Immature natural killer cell (primary cell): ENCODE measurements at regions not wholly inside any gene's neighbourhood (a gene's known extent, or its start where the extent isn't known, plus 50 kb on each side); places are given as distances from the start of the nearest gene placed in this dataset.

Source experiments
- DNase-seq, 3 donors: peaks; one replicate each; pipeline ENCODE4 v3.0.0; 2022; ENCODE audit warnings: mixed read lengths in 1 of 3
- H3K27ac Mint-ChIP-seq, 6 donors: one replicate each; pipeline ENCODE4 v1.8.0; 2020; ENCODE audit warnings: mixed read lengths in 6 of 6, mild to moderate bottlenecking in 5 of 6, inconsistent platforms in 4 of 6, moderate library complexity in 3 of 6
- H3K27me3 Mint-ChIP-seq, 3 donors: one replicate each; pipeline ENCODE4 v1.8.0; 2020 to 2021; ENCODE audit warnings: low read depth in 3 of 3, mild to moderate bottlenecking in 3 of 3, mixed read lengths in 3 of 3, moderate library complexity in 3 of 3, inconsistent platforms in 1 of 3
- H3K36me3 Mint-ChIP-seq, 3 donors: one replicate each; pipeline ENCODE4 v1.8.0; 2020; ENCODE audit warnings: mixed read lengths in 3 of 3, inconsistent platforms in 2 of 3, mild to moderate bottlenecking in 2 of 3
- H3K4me1 Mint-ChIP-seq, 2 donors: one replicate each; pipeline ENCODE4 v1.8.0; 2020; ENCODE audit warnings: inconsistent platforms in 2 of 2, mild to moderate bottlenecking in 2 of 2, mixed read lengths in 2 of 2, moderate library complexity in 1 of 2
- H3K4me3 Mint-ChIP-seq, 5 donors: one replicate each; pipeline ENCODE4 v1.8.0; 2020; ENCODE audit warnings: mild to moderate bottlenecking in 5 of 5, mixed read lengths in 5 of 5, inconsistent platforms in 3 of 5, moderate library complexity in 3 of 5
- H3K9me3 Mint-ChIP-seq, 6 donors: one replicate each; pipeline ENCODE4 v1.8.0; 2020; ENCODE audit warnings: mild to moderate bottlenecking in 6 of 6, mixed read lengths in 6 of 6, inconsistent platforms in 4 of 6, moderate library complexity in 3 of 6

DNA sequence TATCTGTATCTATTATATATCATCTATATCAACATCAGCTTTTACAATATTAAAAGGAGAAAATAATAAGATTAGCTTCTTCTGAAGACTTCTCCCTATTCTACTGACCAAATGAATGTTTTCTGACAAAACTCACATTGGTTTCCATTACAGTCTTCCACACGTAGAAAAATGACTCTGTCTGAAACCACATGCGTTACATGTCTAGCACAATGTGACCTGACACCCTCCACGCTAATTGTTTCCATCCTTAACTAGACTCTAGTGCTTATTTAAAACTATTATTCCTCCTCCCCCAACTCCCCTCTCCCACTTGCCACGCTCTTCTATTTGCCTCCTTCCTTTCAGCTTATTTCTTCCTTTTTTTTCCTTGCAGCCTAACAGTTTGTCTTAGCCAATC is 172.1 kb downstream of the ADAMTS15 start:
- Mint-ChIP-seq H3K4me3 (no peak overlapping the region), H3K9me3 (no peaks in the 10 kb centered on the region), H3K36me3 (no peaks in the 10 kb centered on the region), H3K4me1 (no peaks in the 10 kb centered on the region), H3K27me3 (peaks cover 2 to 9% (median 2%) of the 10 kb centered on the region in 3 donors), H3K27ac (no peak overlapping the region)
- DNase-seq: no peak

DNA sequence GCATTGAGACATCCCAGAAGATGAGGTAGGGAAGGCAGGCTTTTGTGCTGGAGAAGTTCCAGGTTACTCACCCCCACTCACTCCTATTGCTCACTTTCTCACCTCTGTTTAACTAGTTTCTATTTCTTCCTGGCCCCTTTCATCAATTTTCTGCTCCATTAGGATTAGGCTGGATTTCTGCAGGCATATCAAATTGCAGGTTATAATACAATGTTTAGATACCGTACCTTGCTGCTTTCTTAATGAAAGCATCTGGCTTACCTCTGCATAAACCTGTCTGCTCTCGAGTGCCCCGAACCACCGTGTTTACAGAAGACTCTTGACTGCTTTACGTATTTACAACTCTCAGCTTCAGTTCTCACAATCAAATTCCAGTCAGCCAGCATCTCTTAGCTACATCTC is 173.7 kb downstream of the ADAMTS15 start:
- no peak overlapping the region for H3K4me3 Mint-ChIP-seq
- H3K4me1 Mint-ChIP-seq: no peaks in the 10 kb centered on the region
- no peaks in the 10 kb centered on the region for H3K9me3 Mint-ChIP-seq

GRCh38 chr11:130623670-130624668 is 175.5 kb downstream of the ADAMTS15 start:
- Mint-ChIP-seq H3K36me3 (no peaks in the 10 kb centered on the region), H3K4me3 (no peak overlapping the region), H3K27me3 (peaks cover 2 to 12% (median 2%) of the 10 kb centered on the region in 3 donors), H3K9me3 (no peaks in the 10 kb centered on the region), H3K4me1 (no peaks in the 10 kb centered on the region), H3K27ac (no peak overlapping the region)
- no peak for DNase-seq

More for the DNA sequence above, 173.7 kb downstream of the ADAMTS15 start:
- no peak for DNase-seq
- no peak overlapping the region for H3K27ac Mint-ChIP-seq
- no peaks in the 10 kb centered on the region for H3K36me3 Mint-ChIP-seq
- H3K27me3 Mint-ChIP-seq: peaks cover 2 to 9% (median 2%) of the 10 kb centered on the region in 3 donors

DNA sequence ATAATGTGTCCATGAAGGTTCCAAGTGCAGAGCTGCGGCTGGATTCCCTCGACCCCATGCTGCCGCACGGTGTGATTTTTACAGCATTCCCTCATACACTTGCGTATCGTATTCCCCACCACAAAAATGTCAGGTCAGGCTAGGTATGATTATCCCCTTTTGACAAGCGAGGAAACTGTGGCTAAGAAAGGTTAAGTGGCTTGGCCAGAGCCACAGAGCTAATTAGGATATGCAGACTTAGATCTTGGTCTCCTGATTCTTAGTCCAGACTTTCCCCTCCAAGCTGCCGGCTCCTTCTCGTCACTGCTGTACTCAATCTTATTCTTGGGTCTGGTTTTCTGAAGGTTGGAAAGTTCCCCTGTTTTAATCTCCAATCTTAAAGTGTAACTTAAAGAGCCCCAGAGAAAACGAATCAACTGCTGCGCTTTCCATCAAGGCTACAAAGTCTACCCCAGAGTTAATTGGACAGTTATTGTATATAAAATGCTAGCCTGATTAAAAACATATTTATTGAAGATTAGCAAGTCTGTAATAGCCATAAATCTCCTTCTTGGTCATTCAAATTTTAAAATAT is 176.6 kb downstream of the ADAMTS15 start:
- Mint-ChIP-seq H3K4me3 (no peak overlapping the region), H3K9me3 (no peaks in the 10 kb centered on the region), H3K27me3 (peaks cover 0 to 7% (median 2%) of the 10 kb centered on the region in 3 donors), H3K36me3 (no peaks in the 10 kb centered on the region), H3K27ac (no peak overlapping the region), H3K4me1 (no peaks in the 10 kb centered on the region)
- DNase-seq: no peak

DNA sequence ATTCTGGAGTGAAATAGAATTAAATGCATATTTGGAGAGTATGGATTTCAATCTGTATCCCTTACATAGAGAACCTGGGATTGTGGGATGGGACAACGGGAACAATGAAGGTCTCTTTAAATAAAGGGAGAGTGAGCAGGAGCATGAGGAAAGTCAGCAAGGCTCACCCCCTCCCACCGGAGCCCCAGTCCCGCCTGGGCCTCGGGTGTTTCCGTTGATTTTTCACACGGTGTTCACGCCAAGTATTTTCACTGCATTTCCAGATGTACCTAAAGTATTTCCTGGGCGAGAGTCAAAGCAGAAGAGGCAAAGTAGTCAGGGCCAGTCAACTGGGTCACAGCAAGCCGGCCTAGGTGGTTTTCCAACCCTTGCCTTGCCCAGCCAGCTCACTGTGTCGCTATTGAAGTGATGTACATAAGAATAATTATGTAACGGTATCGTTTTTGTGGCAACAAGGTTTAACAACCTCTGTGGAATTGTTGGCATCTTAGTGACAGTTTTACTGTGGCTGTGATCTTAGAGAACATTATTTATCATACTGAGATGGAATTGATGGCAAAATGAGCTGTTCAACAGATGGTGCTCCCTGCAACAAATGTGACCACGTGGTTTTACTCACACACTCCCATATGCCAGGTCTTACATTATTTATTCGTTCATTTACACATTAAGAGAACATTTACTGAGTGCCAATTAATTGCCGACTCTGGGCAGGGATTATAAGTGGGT is 177.3 kb downstream of the ADAMTS15 start:
- no peaks in the 10 kb centered on the region for H3K4me1 Mint-ChIP-seq
- H3K36me3 Mint-ChIP-seq: no peaks in the 10 kb centered on the region
- no peaks in the 10 kb centered on the region for H3K9me3 Mint-ChIP-seq
- no peak overlapping the region for H3K4me3 Mint-ChIP-seq
- no peak overlapping the region for H3K27ac Mint-ChIP-seq
- DNase-seq: no peak
- peaks cover 0 to 10% (median 2%) of the 10 kb centered on the region in 3 donors for H3K27me3 Mint-ChIP-seq

- Mint-ChIP-seq H3K4me1 (no peaks in the 10 kb centered on the region), H3K27ac (no peak overlapping the region), H3K36me3 (no peaks in the 10 kb centered on the region), H3K4me3 (no peak overlapping the region), H3K9me3 (no peaks in the 10 kb centered on the region), H3K27me3 (peaks cover 2 to 16% (median 4%) of the 10 kb centered on the region in 3 donors)
- DNase-seq: no peak
These were observed 180.6 kb downstream of the ADAMTS15 start for GRCh38 chr11:130629039-130629438.

DNA sequence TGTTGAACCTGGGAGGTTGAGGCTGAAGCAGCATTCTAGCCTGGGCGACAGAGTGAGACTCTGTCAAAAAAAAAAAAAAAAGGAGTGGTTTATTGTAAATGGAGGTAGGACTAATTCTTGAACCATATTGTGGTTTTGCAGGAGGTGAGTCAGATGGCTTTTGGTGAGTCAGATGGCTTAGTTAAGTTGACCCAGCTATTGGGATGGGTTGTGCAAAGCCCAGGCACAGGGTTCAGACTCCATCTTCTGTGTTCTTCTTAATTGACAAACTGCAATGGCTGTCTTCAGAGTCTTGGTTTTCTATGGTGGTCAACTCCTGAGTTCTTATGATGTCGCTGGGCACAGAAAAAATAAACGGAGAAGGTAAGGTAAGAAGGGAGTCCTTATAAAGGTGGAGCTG is 182.7 kb downstream of the ADAMTS15 start:
- no peaks in the 10 kb centered on the region for H3K4me1 Mint-ChIP-seq
- DNase-seq: no peak
- no peaks in the 10 kb centered on the region for H3K36me3 Mint-ChIP-seq
- no peak overlapping the region for H3K27ac Mint-ChIP-seq
- no peaks in the 10 kb centered on the region for H3K9me3 Mint-ChIP-seq
- peaks cover 2 to 17% (median 2%) of the 10 kb centered on the region in 3 donors for H3K27me3 Mint-ChIP-seq
- H3K4me3 Mint-ChIP-seq: no peak overlapping the region

GRCh38 chr11:130633466-130633865 is 185.0 kb downstream of the ADAMTS15 start:
- DNase-seq: no peak
- Mint-ChIP-seq H3K27ac (no peak overlapping the region), H3K9me3 (no peaks in the 10 kb centered on the region), H3K4me3 (no peak overlapping the region), H3K4me1 (no peaks in the 10 kb centered on the region), H3K27me3 (peaks cover 2 to 17% (median 3%) of the 10 kb centered on the region in 3 donors), H3K36me3 (no peaks in the 10 kb centered on the region)

GRCh38 chr11:130634186-130634585 is 185.7 kb downstream of the ADAMTS15 start:
- DNase-seq: no peak
- H3K4me3 Mint-ChIP-seq: no peak overlapping the region
- no peaks in the 10 kb centered on the region for H3K4me1 Mint-ChIP-seq
- H3K27ac Mint-ChIP-seq: no peak overlapping the region
- peaks cover 2 to 14% (median 3%) of the 10 kb centered on the region in 3 donors for H3K27me3 Mint-ChIP-seq
- no peaks in the 10 kb centered on the region for H3K36me3 Mint-ChIP-seq
- no peaks in the 10 kb centered on the region for H3K9me3 Mint-ChIP-seq

DNA sequence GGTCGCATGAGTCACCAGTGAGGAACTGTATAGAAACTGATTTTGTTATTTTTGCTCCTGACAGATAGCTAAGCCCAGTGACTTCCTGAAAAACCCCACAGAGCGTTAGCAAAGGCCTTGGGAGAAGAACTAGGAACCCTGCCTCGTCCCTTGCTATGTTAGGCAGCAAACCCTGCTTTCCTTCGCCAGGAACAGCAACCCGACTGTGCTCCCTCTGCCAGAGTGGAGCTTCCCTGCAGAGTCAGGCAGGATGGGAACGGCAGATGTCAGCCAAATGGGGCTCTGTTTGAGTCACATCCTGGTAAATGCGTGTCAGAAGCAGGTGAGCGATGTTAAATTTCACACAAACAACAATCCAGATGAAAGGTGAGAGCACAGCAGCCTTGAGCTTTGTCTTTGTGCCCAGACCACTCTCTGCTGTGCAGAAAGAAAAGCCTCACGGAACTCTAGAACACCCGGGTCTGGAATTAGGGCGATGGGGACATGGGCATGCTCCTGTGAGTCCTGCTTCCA is 186.6 kb downstream of the ADAMTS15 start:
- no peaks in the 10 kb centered on the region for H3K36me3 Mint-ChIP-seq
- no peaks in the 10 kb centered on the region for H3K4me1 Mint-ChIP-seq
- H3K27me3 Mint-ChIP-seq: peaks cover 2 to 17% (median 3%) of the 10 kb centered on the region in 3 donors
- no peak overlapping the region for H3K4me3 Mint-ChIP-seq
- no peaks in the 10 kb centered on the region for H3K9me3 Mint-ChIP-seq
- no peak for DNase-seq
- H3K27ac Mint-ChIP-seq: no peak overlapping the region

DNA sequence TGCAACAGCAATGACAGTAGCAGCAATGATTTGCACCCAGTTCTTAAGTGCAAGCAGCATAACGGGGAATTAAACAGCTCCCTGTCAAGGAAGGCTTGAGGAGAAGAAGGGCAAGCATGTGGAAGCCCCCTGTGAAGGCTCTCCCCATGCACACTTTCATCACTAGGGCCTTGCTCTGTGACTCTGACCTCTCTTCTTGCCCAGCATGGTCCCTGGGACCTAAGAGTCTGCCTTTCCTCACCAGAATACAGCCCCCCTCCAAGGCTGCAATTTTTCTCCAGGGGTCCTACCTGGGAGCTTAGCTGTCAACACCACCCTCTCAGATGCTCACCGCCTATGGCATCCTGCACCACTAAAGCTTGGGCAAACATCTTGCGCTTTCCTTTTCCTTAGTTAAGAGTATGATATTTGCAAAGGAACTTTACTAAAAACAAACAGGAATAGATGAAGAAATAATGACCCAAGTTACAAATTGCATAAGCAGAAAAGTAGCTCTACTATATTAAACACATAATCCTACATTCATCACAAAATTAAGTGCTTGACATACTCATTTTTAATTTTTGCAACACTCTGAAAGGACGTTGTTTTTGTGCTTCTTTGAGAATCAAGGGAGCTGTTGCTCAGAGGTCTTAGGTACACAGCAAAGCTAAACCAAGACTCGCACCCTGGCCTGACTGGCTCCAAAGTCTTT is 187.6 kb downstream of the ADAMTS15 start:
- no peak for DNase-seq
- Mint-ChIP-seq H3K4me1 (no peaks in the 10 kb centered on the region), H3K36me3 (no peaks in the 10 kb centered on the region), H3K27me3 (peaks cover 2 to 14% (median 3%) of the 10 kb centered on the region in 3 donors), H3K4me3 (no peak overlapping the region), H3K9me3 (no peaks in the 10 kb centered on the region), H3K27ac (no peak overlapping the region)

DNA sequence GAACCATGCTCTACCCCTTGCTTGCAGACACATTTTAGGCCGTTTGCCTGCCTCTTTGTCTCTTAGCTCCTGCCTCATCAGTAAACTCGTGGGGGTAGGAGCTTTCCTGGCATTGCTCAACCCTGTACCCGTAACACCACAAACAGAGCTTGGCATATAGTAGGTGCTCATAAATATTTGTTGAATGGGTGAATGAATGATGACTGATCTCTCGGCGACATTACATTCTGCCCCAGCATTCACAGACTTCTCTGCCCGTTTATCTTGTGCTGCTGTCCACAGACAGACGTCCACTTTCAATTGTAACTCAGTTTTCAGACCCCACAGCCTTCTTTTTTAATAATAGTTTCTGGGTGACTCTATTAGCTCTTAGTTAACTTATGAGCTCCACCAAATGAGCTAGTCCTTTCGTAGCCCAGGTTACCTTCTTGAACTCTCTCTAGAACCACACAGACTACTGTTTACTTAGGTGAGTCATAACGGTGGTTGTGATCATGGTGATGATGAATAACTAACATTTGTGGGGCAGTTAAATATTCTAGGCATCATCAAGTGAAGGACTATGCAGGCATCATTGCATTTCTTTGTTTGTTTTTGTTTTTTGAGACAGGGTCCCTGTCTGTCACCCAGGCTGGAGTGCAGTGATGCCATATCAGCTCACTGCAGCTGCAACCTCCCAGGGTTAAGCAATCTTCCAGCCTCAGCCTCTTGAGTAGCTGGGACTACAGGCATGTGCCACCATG is 188.4 kb downstream of the ADAMTS15 start:
- Mint-ChIP-seq H3K4me1 (no peaks in the 10 kb centered on the region), H3K27me3 (peaks cover 0 to 14% (median 3%) of the 10 kb centered on the region in 3 donors), H3K4me3 (no peak overlapping the region), H3K36me3 (no peaks in the 10 kb centered on the region), H3K27ac (no peak overlapping the region), H3K9me3 (no peaks in the 10 kb centered on the region)
- DNase-seq: no peak

DNA sequence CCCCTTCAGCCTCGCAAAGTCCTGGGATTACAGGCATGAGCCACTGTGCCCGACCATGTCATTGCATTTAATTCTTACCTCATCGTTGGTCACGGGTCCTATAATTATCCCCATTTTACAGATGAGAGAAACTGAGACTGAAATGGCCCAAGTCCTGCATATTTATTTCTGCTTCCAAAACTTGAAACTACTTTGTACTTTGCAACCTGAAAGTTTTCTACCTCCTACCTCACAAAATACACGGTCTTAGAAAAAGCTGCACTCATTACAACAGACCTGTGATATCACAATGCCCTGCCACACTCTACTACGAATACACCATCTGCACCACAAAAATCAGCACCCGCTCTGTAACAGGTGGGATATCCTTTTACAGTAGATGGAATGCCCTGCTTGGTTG is 189.1 kb downstream of the ADAMTS15 start:
- no peaks in the 10 kb centered on the region for H3K36me3 Mint-ChIP-seq
- H3K27ac Mint-ChIP-seq: no peak overlapping the region
- peaks cover 1 to 14% (median 2%) of the 10 kb centered on the region in 3 donors for H3K27me3 Mint-ChIP-seq
- DNase-seq: no peak
- H3K4me3 Mint-ChIP-seq: no peak overlapping the region
- no peaks in the 10 kb centered on the region for H3K9me3 Mint-ChIP-seq
- no peaks in the 10 kb centered on the region for H3K4me1 Mint-ChIP-seq
